Mesenchymal stem cell (in vitro differentiated cells and primary cell): ENCODE measurements at regions not wholly inside any gene's neighbourhood (a gene's known extent, or its start where the extent isn't known, plus 50 kb on each side); places are given as distances from the start of the nearest gene placed in this dataset.

Experiments
- DNase-seq: peaks from one replicate; pipeline ENCODE4 v3.0.0-alpha.2; 2013
- H2AFZ ChIP-seq: one replicate; pipeline ENCODE4 v1.6.1; 2013; ENCODE audit warnings: low read depth, mild to moderate bottlenecking, control low read depth, inconsistent platforms, low read length, moderate library complexity
- H2AK5ac ChIP-seq: 2 replicates; pipeline ENCODE4 v1.6.1; 2013; ENCODE audit warnings: low read length, moderate library complexity, mild to moderate bottlenecking, inconsistent platforms; ENCODE audit not compliant: severe bottlenecking
- H2BK120ac ChIP-seq: one replicate; pipeline ENCODE4 v1.6.1; 2013; ENCODE audit warnings: low read depth, mild to moderate bottlenecking, inconsistent platforms, low read length, moderate library complexity
- H2BK12ac ChIP-seq, 2 experiments: one replicate each; pipeline ENCODE4 v1.6.1; 2013; ENCODE audit warnings: inconsistent platforms in 2 of 2, low read length in 2 of 2, mild to moderate bottlenecking in 2 of 2, moderate library complexity in 2 of 2, control low read depth in 1 of 2
- H2BK15ac ChIP-seq: one replicate; pipeline ENCODE4 v1.6.1; 2013; ENCODE audit warnings: mild to moderate bottlenecking, low read depth, inconsistent platforms; ENCODE audit not compliant: poor library complexity, severe bottlenecking
- H2BK5ac ChIP-seq: 2 replicates; pipeline ENCODE4 v1.6.1; 2013; ENCODE audit warnings: low read depth, mild to moderate bottlenecking, low read length, control low read depth, inconsistent platforms; ENCODE audit not compliant: poor library complexity, severe bottlenecking
- H3K14ac ChIP-seq, 2 experiments: one replicate each; pipeline ENCODE4 v1.6.1; 2013; ENCODE audit warnings: inconsistent platforms in 2 of 2, low read length in 2 of 2, control low read depth in 1 of 2, mild to moderate bottlenecking in 1 of 2, moderate library complexity in 1 of 2
- H3K18ac ChIP-seq, 2 experiments: one replicate each; pipeline ENCODE4 v1.6.1; 2013; ENCODE audit warnings: inconsistent platforms in 2 of 2, low read length in 2 of 2, control low read depth in 1 of 2, low read depth in 1 of 2, mild to moderate bottlenecking in 1 of 2
- H3K23ac ChIP-seq, 2 experiments: one replicate each; pipeline ENCODE4 v1.6.1; 2013; ENCODE audit warnings: inconsistent platforms in 2 of 2, low read length in 2 of 2, mild to moderate bottlenecking in 2 of 2, moderate library complexity in 2 of 2, control low read depth in 1 of 2
- H3K27ac ChIP-seq: 2 replicates; pipeline ENCODE4 v1.5.1; 2013; ENCODE audit warnings: mild to moderate bottlenecking, moderate library complexity, low read length, control low read depth, inconsistent platforms; ENCODE audit not compliant: poor library complexity, severe bottlenecking
- H3K27me3 ChIP-seq, 2 experiments: 2 replicates each; pipeline versions ENCODE4 v1.6.1 to v1.7.0; 2013; ENCODE audit warnings: low read length in 2 of 2, mild to moderate bottlenecking in 2 of 2, moderate library complexity in 2 of 2, control low read depth in 1 of 2, inconsistent platforms in 1 of 2; ENCODE audit not compliant: control insufficient read depth in 1 of 2, insufficient read depth in 1 of 2
- H3K36me3 ChIP-seq, 2 experiments: 2 replicates each; pipeline versions ENCODE4 v1.6.1 to v1.7.0; 2013; ENCODE audit warnings: low read length in 2 of 2, control low read depth in 1 of 2, inconsistent platforms in 1 of 2, low read depth in 1 of 2, mild to moderate bottlenecking in 1 of 2; ENCODE audit not compliant: insufficient read depth in 2 of 2, control insufficient read depth in 1 of 2
- H3K4ac ChIP-seq, 2 experiments: one replicate each; pipeline ENCODE4 v1.6.1; 2013; ENCODE audit warnings: inconsistent platforms in 2 of 2, low read length in 2 of 2, mild to moderate bottlenecking in 2 of 2, moderate library complexity in 2 of 2, control low read depth in 1 of 2, low read depth in 1 of 2
- H3K4me1 ChIP-seq: 2 replicates; pipeline ENCODE4 v1.6.1; 2013; ENCODE audit warnings: low read depth, low read length, control low read depth; ENCODE audit not compliant: control insufficient read depth, insufficient read depth
- H3K4me2 ChIP-seq: 2 replicates; pipeline ENCODE4 v1.6.1; 2013; ENCODE audit warnings: low read length, mild to moderate bottlenecking, inconsistent platforms; ENCODE audit not compliant: poor library complexity, severe bottlenecking
- H3K4me3 ChIP-seq, 2 experiments: 2 replicates each; pipeline versions ENCODE4 v1.5.1 to v1.7.0; 2013; ENCODE audit warnings: low read length in 2 of 2, mild to moderate bottlenecking in 2 of 2, control low read depth in 1 of 2, low read depth in 1 of 2; ENCODE audit not compliant: insufficient read depth in 1 of 2
- H3K79me1 ChIP-seq: replicated peaks from 2 replicates; pipeline ENCODE4 v1.6.1; 2013; ENCODE audit warnings: mild to moderate bottlenecking, control low read depth, low read length, inconsistent platforms; ENCODE audit not compliant: poor library complexity, severe bottlenecking
- H3K9ac ChIP-seq: 2 replicates; pipeline ENCODE4 v1.7.0; 2013; ENCODE audit warnings: mild to moderate bottlenecking, low read length, moderate library complexity
- H3K9me3 ChIP-seq: 2 replicates; pipeline ENCODE4 v1.7.0; 2013; ENCODE audit warnings: mild to moderate bottlenecking, low read length; ENCODE audit not compliant: control insufficient read depth
- H4K8ac ChIP-seq: one replicate; pipeline ENCODE4 v1.6.1; 2013; ENCODE audit warnings: inconsistent platforms, mild to moderate bottlenecking, low read length, moderate library complexity
- H4K91ac ChIP-seq: one replicate; pipeline ENCODE4 v1.6.1; 2013; ENCODE audit warnings: mild to moderate bottlenecking, low read length, inconsistent platforms
- WGBS: methylation state at CpG from one replicate; pipeline ENCODE4 v1.1.7; 2013; ENCODE audit warnings: mixed read lengths; 5-methylcytosine and 5-hydroxymethylcytosine counted together

GRCh38 chr7:42661312-42661711, 250.6 kb downstream of the C7orf25 start:
- no peak overlapping the region for H2BK12ac ChIP-seq
- 90% methylated on average over 2 of the region's 2 CpGs for WGBS
- no peak overlapping the region for H3K4me3 ChIP-seq
- H3K79me1 ChIP-seq, result no peaks in the 10 kb centered on the region
- H3K18ac ChIP-seq, result no peak overlapping the region
- no peak overlapping the region for H2BK120ac ChIP-seq
- no peaks in the 10 kb centered on the region for H3K27me3 ChIP-seq
- no peak overlapping the region for H4K91ac ChIP-seq
- H3K14ac ChIP-seq, result no peak overlapping the region
- H3K9me3 ChIP-seq, result peaks cover 10% of the 10 kb centered on the region
- no peak overlapping the region for H3K23ac ChIP-seq
- H3K9ac ChIP-seq, result no peak overlapping the region
- H3K27ac ChIP-seq, result no peak overlapping the region
- DNase-seq, result peak; percentile 40
- no peaks in the 10 kb centered on the region for H3K36me3 ChIP-seq
- no peaks in the 10 kb centered on the region for H3K4me1 ChIP-seq
- H3K4me2 ChIP-seq, result no peak overlapping the region
- no peak overlapping the region for H2BK5ac ChIP-seq
- H2AFZ ChIP-seq, result no peak overlapping the region
- H2BK15ac ChIP-seq, result no peak overlapping the region
- H4K8ac ChIP-seq, result no peak overlapping the region
- no peak overlapping the region for H3K4ac ChIP-seq
- no peak overlapping the region for H2AK5ac ChIP-seq

- no peak overlapping the region for H2AFZ ChIP-seq
- no peak overlapping the region for H3K18ac ChIP-seq
- H3K4me2 ChIP-seq, result no peak overlapping the region
- H3K4me3 ChIP-seq, result no peak overlapping the region
- no peak overlapping the region for H3K14ac ChIP-seq
- H4K91ac ChIP-seq, result no peak overlapping the region
- H2BK15ac ChIP-seq, result no peak overlapping the region
- H2BK120ac ChIP-seq, result no peak overlapping the region
- no peak overlapping the region for H4K8ac ChIP-seq
- no peaks in the 10 kb centered on the region for H3K27me3 ChIP-seq
- no peak overlapping the region for H2BK5ac ChIP-seq
- no peak overlapping the region for H2AK5ac ChIP-seq
- no CpG with 5 or more reads among the region's 1 CpG for WGBS
- H3K4ac ChIP-seq, result no peak overlapping the region
- no peaks in the 10 kb centered on the region for H3K79me1 ChIP-seq
- H3K23ac ChIP-seq, result no peak overlapping the region
- no peaks in the 10 kb centered on the region for H3K4me1 ChIP-seq
- no peaks in the 10 kb centered on the region for H3K36me3 ChIP-seq
- H3K27ac ChIP-seq, result no peak overlapping the region
- H2BK12ac ChIP-seq, result no peak overlapping the region
- peaks cover 6% of the 10 kb centered on the region for H3K9me3 ChIP-seq
- H3K9ac ChIP-seq, result no peak overlapping the region
- no peak for DNase-seq
Measured at GRCh38 chr7:42650701-42651100, 261.2 kb downstream of the C7orf25 start.

- Histone ChIP-seq H4K8ac (no peak overlapping the region), H2AFZ (no peak overlapping the region), H2BK120ac (no peak overlapping the region), H3K4me1 (no peaks in the 10 kb centered on the region), H3K27ac (no peak overlapping the region), H3K9me3 (peaks cover 2% of the 10 kb centered on the region), H3K14ac (no peak overlapping the region), H2BK15ac (no peak overlapping the region), H4K91ac (no peak overlapping the region), H3K36me3 (no peaks in the 10 kb centered on the region), H3K79me1 (no peaks in the 10 kb centered on the region), H2AK5ac (no peak overlapping the region), H3K9ac (no peak overlapping the region), H3K23ac (no peak overlapping the region), H3K27me3 (no peaks in the 10 kb centered on the region), H3K4me3 (no peak overlapping the region), H3K4me2 (no peak overlapping the region), H2BK5ac (no peak overlapping the region), H3K18ac (no peak overlapping the region), H2BK12ac (no peak overlapping the region), H3K4ac (no peak overlapping the region)
- no peak for DNase-seq
- WGBS, result 88% methylated on average over 6 of the region's 6 CpGs
Measured at GRCh38 chr7:42650171-42650570, 261.7 kb downstream of the C7orf25 start.

- no peak overlapping the region for H3K18ac ChIP-seq
- H3K23ac ChIP-seq, result no peak overlapping the region
- no peak overlapping the region for H4K91ac ChIP-seq
- H3K27me3 ChIP-seq, result peaks cover 0 to 5% of the 10 kb centered on the region in 2 experiments
- no peak overlapping the region for H2BK12ac ChIP-seq
- H3K4me1 ChIP-seq, result no peaks in the 10 kb centered on the region
- no peak overlapping the region for H3K4ac ChIP-seq
- H3K9me3 ChIP-seq, result no peaks in the 10 kb centered on the region
- no peak overlapping the region for H2AK5ac ChIP-seq
- H3K9ac ChIP-seq, result no peak overlapping the region
- no peak overlapping the region for H3K4me3 ChIP-seq
- H2BK15ac ChIP-seq, result no peak overlapping the region
- no peak overlapping the region for H2AFZ ChIP-seq
- no peaks in the 10 kb centered on the region for H3K36me3 ChIP-seq
- no peak overlapping the region for H3K27ac ChIP-seq
- no peak overlapping the region for H3K14ac ChIP-seq
- H4K8ac ChIP-seq, result no peak overlapping the region
- 68% methylated on average over 3 of the region's 3 CpGs for WGBS
- H3K4me2 ChIP-seq, result no peak overlapping the region
- peak; percentile 39 for DNase-seq
- no peaks in the 10 kb centered on the region for H3K79me1 ChIP-seq
- no peak overlapping the region for H2BK5ac ChIP-seq
- no peak overlapping the region for H2BK120ac ChIP-seq
Measured at GRCh38 chr7:42645906-42646305, 266.0 kb downstream of the C7orf25 start.
